Activated naive CD4-positive, alpha-beta T cell treated with anti-CD3 and anti-CD28 coated beads, Interleukin-2, amount 50 U/mL, for 72 hours (primary cell): ENCODE measurements at regions not wholly inside any gene's neighbourhood (a gene's known extent, or its start where the extent isn't known, plus 50 kb on each side); places are given as distances from the start of the nearest gene placed in this dataset.

Experiments
- ATAC-seq, 2 donors: fragments of 150-1000 bp; cut with Tn5 transposase; 2 replicates each; pipeline ENCODE4 v1.10.0; 2021; ENCODE audit warnings: mild to moderate bottlenecking in 2 of 2, moderate library complexity in 2 of 2
- DNase-seq, 2 donors: peaks; one replicate each; pipeline ENCODE4 v3.0.0; 2021 to 2022; ENCODE audit warnings: low spot score in 2 of 2
- H3K27ac Mint-ChIP-seq, 2 donors: one replicate each; pipeline ENCODE4 v1.8.0; 2022; ENCODE audit warnings: mild to moderate bottlenecking in 2 of 2, mixed read lengths in 2 of 2
- H3K36me3 Mint-ChIP-seq, 2 donors: one replicate each; pipeline ENCODE4 v1.8.0; 2022; ENCODE audit warnings: mixed read lengths in 2 of 2
- H3K9me3 Mint-ChIP-seq, 2 donors: one replicate each; pipeline ENCODE4 v1.8.0; 2022; ENCODE audit warnings: mixed read lengths in 2 of 2

DNA sequence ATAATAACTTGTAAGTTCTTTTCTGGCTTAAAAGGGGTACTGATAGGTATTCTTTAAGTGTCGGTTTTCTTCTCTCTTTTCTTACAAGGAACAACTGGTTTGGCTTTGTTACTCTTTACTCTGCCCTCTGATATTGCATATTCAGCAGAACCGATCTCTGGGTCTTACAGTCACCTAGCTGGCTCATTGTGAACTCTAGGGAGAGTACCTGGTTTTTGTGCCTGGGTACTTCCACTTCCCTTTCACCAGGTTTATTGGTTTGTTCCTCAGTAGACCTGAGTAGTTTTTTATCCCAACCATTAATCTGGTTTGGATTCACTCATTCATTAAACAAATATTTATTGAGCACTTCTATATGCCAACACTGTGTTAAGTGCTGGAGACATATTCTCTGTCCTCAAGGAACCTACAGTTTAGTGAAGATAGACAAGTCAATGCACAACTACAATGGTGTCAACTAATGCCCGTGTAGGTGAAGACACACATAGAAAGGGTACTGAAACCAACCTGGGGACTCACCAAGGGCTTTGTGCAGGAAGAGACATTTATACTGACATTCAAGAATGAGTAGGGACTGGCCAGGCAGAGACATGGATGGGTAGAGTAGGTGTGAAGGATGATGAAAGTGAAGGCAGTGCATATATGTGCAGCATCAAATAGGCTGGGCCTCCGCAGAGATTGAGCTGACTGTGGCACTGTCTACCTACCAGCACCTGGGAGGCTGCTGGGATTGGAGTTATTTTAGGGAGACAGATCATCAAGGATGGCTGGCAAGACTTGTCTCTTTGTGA lies 348.8 kb upstream of the C11orf87 start:
- H3K9me3 Mint-ChIP-seq: peaks cover 0 to 8% of the 10 kb centered on the region in 2 donors
- no peaks in the 10 kb centered on the region for H3K36me3 Mint-ChIP-seq
- no peak for ATAC-seq
- no peak overlapping the region for H3K27ac Mint-ChIP-seq
- DNase-seq: no peak

DNA sequence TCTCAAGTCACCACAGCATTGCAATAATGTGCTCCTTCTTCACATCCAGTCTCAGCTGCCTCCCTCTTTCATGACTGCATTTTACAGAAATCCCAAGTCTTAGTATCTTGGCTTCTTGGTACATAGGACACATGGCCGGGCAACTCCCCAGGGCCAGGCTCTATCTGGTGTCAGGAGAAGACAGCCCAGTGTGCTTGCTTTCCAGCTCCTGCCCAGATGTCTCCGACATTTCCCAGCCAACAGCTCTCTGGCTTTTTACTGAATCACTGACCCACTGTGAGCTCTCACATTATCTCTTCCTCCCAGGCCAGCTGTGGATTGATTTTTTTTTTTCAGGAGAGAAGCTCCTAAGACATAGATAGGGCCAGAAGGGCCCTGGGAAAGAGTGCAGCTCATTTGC lies 346.0 kb upstream of the C11orf87 start:
- H3K9me3 Mint-ChIP-seq: peaks cover 0 to 2% of the 10 kb centered on the region in 2 donors
- DNase-seq (no peak), ATAC-seq (no peak)
- H3K36me3 Mint-ChIP-seq: no peaks in the 10 kb centered on the region
- no peak overlapping the region for H3K27ac Mint-ChIP-seq

DNA sequence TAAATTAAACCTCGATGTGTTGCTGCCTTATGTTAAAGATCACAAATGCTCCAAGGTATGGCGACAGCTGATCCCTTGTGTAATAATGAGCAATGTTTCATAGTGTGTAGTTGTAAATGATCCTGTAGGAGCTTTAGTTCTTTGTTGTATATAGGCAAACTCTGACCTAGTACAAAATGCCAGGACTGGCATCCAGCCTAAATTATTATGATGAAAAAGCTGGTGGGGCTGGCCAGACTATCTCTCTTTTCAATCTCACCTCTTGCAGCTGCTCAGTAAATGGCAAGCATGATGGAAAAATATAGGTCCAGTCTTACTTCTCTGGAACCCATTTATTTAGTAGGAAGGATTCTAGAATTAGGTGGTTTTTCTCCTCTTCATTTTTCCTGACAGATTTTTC lies 345.1 kb upstream of the C11orf87 start:
- Mint-ChIP-seq H3K27ac (no peak overlapping the region), H3K36me3 (no peaks in the 10 kb centered on the region), H3K9me3 (no peaks in the 10 kb centered on the region)
- DNase-seq: no peak
- no peak for ATAC-seq

DNA sequence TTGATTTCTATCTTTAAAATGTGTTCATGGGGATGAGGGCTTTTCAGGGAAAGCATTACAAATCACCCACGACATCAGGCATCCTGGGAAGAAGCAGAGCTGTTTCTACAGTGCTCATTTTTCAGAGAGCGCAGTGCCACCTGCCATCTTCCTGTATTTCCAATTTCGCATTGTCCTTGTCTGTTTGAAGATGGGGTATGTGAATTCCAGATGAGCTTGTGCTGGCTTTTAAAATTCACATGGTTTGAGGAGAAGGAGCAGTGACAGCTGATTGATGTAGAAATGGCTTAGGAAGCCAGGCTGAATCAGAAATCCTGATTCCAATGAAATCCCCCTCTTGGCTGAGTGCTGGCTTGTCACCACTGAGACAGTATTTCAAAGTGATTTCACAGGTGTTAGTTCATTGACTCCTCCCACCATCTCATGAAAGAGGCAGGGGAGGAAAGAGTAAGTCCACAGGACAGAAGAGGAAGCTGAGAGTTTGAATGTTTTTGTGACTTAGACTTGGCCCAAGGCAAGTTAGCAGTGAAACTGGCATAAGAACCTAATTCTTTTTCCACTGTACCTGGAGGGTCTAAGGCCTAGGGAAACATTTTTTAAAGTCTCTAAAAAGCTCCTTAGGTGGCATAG lies 344.6 kb upstream of the C11orf87 start:
- ATAC-seq (no peak), DNase-seq (no peak)
- Mint-ChIP-seq H3K9me3 (no peaks in the 10 kb centered on the region), H3K27ac (no peak overlapping the region), H3K36me3 (no peaks in the 10 kb centered on the region)

DNA sequence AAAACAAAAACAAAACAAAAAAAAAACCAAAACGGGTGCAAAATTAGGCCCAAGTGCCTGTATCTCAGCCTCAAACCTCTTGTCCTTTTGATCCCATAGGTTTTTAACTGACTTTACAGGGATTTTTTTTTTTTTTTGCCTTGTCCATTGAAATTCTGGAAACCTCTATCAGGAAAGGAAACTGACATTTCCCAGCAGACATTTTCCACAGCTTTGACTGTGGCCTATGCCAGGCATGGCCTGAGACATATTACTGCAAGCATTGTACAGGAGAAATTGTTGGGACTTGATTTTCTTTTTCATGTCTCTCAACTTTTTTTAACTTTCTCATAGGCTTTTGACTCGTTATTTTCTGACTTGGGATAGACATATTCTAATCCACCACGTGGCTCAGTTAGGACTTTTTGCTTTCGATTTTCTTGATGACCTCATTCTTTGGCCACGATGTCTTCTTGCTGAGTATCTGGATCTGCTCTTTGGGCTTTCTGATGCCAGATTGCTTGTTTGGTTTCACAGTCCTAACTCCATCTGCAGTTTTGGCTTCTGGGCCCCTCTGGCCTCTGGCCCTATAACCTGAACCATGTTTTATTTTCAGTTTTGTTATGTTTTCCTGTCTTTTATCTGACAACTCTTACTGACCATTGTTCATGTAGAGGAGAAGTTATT lies 336.1 kb upstream of the C11orf87 start:
- no peak for ATAC-seq
- Mint-ChIP-seq H3K36me3 (no peaks in the 10 kb centered on the region), H3K27ac (no peak overlapping the region), H3K9me3 (no peaks in the 10 kb centered on the region)
- no peak for DNase-seq

DNA sequence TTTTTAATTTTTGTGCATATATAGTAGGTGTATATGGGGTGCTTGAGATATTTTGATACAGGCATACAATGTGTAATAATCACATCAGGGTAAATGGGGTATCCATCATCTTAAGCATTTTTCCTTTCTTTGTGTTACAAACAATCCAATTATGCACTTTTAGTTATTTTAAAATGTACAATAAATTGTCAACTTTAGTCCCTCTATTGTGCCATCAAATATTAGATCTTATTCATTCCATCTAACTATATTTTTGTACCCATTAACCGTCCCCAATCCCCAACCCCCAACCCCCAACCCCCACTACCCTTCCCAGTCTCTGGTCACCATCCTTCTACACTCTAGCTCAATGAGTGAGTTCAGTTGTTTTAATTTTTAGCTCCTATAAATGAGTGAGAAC lies 335.1 kb upstream of the C11orf87 start:
- H3K36me3 Mint-ChIP-seq: no peaks in the 10 kb centered on the region
- DNase-seq: no peak
- no peak overlapping the region for H3K27ac Mint-ChIP-seq
- no peak for ATAC-seq
- H3K9me3 Mint-ChIP-seq: no peaks in the 10 kb centered on the region

DNA sequence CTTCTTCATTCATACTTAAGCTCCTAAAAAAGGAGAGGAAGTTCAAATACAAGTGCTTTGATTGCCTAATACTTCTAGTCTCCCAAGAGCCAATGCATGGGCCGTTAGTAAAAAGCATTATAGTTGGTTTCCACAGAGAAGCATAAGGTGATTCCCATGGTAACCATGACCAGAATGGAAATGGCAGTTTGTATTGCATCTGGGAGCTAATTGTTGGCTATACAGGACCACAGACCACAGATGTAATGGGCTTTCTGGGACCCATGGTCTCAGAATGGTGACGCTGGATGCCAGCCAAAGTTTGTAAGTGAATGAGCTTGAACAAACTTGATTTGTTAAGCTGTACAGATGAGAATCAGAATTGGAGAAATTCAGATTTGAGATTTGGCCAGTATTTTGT lies 333.9 kb upstream of the C11orf87 start:
- H3K27ac Mint-ChIP-seq: no peak overlapping the region
- no peaks in the 10 kb centered on the region for H3K9me3 Mint-ChIP-seq
- DNase-seq (no peak), ATAC-seq (no peak)
- no peaks in the 10 kb centered on the region for H3K36me3 Mint-ChIP-seq

DNA sequence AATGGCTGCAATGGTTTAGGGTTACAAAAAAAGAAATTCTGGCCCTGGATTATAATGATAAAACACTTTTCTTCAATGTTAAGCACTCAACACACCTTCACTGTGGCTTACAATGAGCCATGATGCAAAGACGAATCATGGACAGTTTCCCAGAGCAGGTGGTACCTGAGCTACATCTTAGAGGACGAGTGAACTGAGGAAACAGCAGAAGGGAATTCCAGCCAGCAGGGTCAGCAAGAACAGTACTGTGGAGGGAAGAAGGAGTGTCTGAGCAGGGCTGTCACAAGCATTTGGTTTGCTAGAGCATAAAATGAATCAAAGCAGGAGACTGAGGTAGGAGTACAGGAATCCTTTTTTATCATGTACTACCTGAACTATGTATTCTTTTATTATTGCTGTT lies 332.8 kb upstream of the C11orf87 start:
- no peak for ATAC-seq
- Mint-ChIP-seq H3K36me3 (no peaks in the 10 kb centered on the region), H3K9me3 (no peaks in the 10 kb centered on the region), H3K27ac (no peak overlapping the region)
- DNase-seq: no peak

DNA sequence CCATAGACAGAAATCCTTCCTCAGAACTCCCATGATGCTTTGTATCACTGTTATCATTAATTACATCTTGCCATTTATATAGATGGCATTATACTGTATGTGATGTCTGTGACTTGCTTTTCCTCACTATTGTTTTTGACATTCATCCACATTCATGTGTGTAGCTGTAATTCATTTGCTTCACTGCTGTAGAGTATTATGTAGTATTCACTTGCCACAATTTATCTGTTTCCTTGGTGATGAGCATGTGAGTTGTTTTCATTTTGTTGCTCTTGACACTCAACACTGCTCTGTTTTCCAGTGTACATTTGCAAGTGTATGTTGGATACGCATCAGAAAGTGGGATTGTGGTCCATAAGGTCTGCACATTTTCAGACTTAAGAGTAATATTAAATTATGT lies 328.6 kb upstream of the C11orf87 start:
- no peaks in the 10 kb centered on the region for H3K9me3 Mint-ChIP-seq
- H3K27ac Mint-ChIP-seq: no peak overlapping the region
- ATAC-seq (no peak), DNase-seq (no peak)
- H3K36me3 Mint-ChIP-seq: no peaks in the 10 kb centered on the region

DNA sequence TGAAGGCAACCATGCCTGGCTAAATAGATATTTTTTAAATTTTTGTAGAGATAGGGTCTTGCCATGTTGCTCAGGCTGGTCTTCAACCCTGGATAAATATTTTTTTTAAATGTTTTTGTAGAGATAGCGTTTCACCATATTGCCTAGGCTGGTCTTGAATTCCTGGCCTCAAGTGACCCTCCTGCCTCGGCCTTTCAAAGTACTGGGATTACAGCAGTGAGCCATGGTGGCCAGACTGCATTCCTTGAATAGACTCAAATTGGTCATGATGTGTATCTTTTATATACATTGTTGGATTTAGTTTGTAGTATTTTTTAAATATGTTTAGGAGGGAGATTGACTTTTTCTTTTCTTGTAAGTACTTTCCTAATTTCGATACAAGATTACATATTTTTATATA lies 325.7 kb upstream of the C11orf87 start:
- ATAC-seq (no peak), DNase-seq (no peak)
- H3K9me3 Mint-ChIP-seq: no peaks in the 10 kb centered on the region
- H3K27ac Mint-ChIP-seq: no peak overlapping the region
- no peaks in the 10 kb centered on the region for H3K36me3 Mint-ChIP-seq

DNA sequence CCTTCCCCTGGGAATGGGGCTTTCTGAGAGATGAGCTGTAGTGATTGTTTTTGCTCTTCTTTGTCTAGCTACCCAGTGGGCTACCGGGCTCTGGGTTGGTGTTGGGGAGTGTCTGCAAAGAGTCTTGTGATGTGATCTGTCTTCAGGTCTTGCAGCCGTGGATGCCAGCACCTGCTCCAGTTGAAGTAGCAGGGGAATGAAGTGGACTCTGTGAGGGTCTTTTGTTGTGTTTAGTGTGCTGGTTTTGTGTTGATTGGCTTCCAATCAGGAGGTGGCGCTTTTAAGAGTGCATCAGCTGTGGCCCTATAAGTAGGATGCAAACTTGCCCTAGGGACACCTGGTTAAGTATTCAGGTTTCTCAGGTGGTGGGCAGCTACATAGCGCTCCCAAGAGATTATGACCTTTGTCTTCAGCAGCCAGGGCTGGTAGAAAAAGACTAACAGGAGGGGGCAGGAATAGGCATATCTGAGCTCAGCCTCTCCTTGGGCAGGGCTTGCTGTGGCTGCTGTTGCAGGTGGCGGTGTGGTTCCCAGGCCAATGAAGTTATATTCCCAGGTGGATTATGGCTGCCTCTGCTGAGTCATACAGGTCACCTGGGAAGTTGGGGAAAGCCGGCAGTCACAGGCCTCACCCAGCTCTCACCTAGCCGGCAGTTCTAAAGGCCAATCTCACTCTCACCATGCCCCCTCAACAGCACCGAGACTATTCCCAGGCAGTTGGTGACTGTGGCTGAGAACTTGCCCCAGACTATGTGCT lies 315.7 kb upstream of the C11orf87 start:
- DNase-seq (no peak), ATAC-seq (no peak)
- no peaks in the 10 kb centered on the region for H3K36me3 Mint-ChIP-seq
- peaks cover 6 to 8% of the 10 kb centered on the region in 2 donors for H3K9me3 Mint-ChIP-seq
- no peak overlapping the region for H3K27ac Mint-ChIP-seq

DNA sequence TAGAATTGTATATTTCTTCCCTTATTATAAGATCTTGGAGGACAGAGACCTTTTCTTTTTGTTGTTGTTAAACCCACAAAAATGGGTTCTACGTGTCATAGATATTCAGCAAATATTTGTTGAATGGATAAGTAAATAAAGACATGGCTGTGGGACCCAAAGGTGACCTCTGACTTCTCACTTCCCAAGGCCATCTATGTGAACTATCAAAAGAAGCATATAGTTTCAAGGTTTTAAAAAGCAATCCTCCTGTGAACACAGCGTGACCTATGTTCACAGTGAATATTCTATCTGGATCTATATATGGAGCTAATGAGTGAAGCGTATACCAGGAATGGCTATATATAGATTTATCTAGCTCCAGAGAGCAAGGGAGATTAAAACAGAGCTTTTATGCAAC lies 312.8 kb upstream of the C11orf87 start:
- Mint-ChIP-seq H3K27ac (no peak overlapping the region), H3K9me3 (no peaks in the 10 kb centered on the region), H3K36me3 (no peaks in the 10 kb centered on the region)
- no peak for DNase-seq
- no peak for ATAC-seq

DNA sequence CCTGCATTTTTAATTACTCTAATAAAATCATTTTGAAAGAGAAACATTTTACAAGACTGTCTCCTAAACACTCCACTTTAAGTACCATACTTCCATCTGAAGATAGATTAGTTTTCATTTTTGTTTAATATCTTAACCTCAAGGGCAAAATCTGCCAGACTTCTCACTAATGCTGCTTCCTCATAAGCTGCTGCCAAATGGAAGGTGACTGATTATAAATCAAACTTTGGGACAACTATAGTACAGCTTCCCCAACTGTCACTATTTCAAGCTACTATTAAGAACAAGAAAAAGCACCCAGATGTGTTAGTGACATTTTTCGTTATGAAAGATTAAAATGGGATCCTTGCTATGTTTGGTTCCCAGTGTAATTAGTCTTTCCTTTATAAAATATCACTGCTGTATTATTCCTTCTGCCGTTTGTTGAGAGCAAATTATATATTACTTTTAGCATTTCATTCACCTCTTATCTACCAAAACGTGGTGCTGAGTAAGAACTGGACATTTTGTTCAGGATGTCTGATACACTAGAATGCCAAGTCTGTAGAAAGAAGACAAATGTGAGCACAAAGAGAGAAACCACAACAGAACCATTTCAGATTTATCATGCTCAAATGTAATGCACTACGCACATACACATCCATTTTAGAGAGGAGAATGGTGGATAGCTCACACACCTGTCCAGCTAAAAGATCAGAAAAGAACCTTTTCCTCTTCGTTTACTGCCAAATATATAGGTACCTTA lies 312.2 kb upstream of the C11orf87 start:
- no peak for ATAC-seq
- no peak for DNase-seq
- no peaks in the 10 kb centered on the region for H3K36me3 Mint-ChIP-seq

DNA sequence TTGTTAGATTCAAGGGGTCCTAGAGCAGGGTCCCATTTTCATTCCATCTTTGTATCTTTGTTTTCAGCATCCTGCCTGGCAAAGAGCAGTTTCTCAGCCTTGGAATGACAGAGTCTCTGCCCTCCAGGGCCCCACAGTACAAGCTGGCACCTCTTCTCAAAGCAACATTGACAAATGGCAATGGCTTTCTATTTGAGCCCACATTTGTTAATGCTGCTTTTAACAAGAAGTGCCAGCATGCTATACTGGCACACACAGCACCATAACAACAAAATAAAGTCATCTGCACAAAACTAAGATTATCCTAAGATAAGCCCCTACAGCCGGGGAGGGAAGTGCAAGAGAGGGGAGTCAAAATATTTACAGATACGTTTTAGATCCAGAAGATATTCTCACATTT lies 309.7 kb upstream of the C11orf87 start:
- Mint-ChIP-seq H3K36me3 (no peaks in the 10 kb centered on the region), H3K9me3 (no peaks in the 10 kb centered on the region), H3K27ac (no peak overlapping the region)
- DNase-seq: no peak
- no peak for ATAC-seq

More for the DNA sequence above, 312.2 kb upstream of the C11orf87 start:
- Mint-ChIP-seq H3K27ac (no peak overlapping the region), H3K9me3 (no peaks in the 10 kb centered on the region)

DNA sequence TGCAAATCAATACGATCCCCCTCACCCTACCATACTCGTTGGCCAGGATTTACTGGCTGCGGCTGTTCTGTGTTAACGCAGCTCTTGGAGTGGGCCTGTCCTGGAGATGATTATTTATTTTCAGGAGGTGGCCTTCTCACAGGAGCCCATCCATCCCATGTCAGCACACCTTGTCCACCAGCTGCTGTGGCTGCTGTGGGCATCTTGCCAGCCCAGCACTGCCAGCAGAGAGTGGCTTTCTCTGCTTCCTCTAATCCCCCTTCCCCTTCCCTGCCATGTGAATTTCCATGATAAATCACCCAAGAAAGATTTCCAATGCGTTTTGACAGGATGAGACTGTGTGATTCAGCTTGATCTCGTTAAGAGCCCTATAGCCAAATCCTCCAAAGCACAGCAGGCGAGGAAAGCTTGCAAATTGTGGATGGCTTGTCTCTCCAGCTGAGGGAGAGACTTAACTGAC lies 309.1 kb upstream of the C11orf87 start:
- Mint-ChIP-seq H3K36me3 (no peaks in the 10 kb centered on the region), H3K27ac (no peak overlapping the region), H3K9me3 (no peaks in the 10 kb centered on the region)
- no peak for DNase-seq
- no peak for ATAC-seq

DNA sequence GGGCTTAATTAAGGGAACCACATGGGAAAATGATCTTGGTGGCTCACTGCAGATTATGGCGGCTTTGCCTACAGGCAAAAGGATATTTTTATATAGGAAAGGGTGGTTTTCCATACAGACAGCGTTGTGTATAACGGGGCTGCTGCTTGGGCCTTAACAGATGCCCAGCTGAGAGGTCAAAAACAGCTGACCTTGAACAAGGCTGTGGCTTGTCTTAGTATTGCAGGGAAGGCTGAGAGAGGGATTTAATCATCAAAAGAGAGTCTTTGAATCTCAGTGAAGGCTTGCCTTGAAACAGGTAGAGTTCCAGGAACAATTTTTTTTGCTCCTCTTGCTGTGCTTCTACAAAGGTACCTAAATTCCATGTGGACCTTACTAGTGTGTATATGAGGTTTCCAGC lies 301.6 kb upstream of the C11orf87 start:
- Mint-ChIP-seq H3K36me3 (no peaks in the 10 kb centered on the region), H3K9me3 (no peaks in the 10 kb centered on the region), H3K27ac (no peak overlapping the region)
- ATAC-seq (no peak), DNase-seq (no peak)
